CD14-positive monocyte (primary cell): ENCODE measurements at regions not wholly inside any gene's neighbourhood (a gene's known extent, or its start where the extent isn't known, plus 50 kb on each side); places are given as distances from the start of the nearest gene placed in this dataset.

Experiments used
- DNase-seq, 3 donors: peaks; one replicate each; pipeline ENCODE4 v3.0.0-alpha.2; 2011 to 2022
- H2AFZ ChIP-seq: 2 replicates; pipeline ENCODE4 v1.6.0; 2012; ENCODE audit warnings: mild to moderate bottlenecking, low read depth, low read length, inconsistent platforms; ENCODE audit not compliant: insufficient read depth, poor library complexity, severe bottlenecking
- H3K27ac ChIP-seq, 2 donors: 1 replicate in 1 of 2; 2 replicates in 1 of 2; pipeline ENCODE4 v1.5.1; 2012 to 2013; ENCODE audit warnings: low read length in 2 of 2, control low read depth in 1 of 2, inconsistent platforms in 1 of 2, low read depth in 1 of 2, mild to moderate bottlenecking in 1 of 2
- H3K27me3 ChIP-seq, 2 donors: one replicate each; pipeline versions ENCODE4 v1.6.0 to v1.6.1; 2011 to 2013; ENCODE audit warnings: low read length in 2 of 2; ENCODE audit not compliant: control insufficient read depth in 2 of 2, insufficient read depth in 2 of 2
- H3K36me3 ChIP-seq, 2 donors: replicated peaks in 1 of 2; 1 replicate in 1 of 2; 2 replicates in 1 of 2; pipeline versions ENCODE4 v1.5.1 to v1.6.1; 2012 to 2013; ENCODE audit warnings: low read length in 2 of 2, control low read depth in 1 of 2, inconsistent platforms in 1 of 2, mild to moderate bottlenecking in 1 of 2; ENCODE audit not compliant: insufficient read depth in 2 of 2, control insufficient read depth in 1 of 2
- H3K4me1 ChIP-seq, 2 donors: 1 replicate in 1 of 2; 2 replicates in 1 of 2; pipeline versions ENCODE4 v1.5.1 to v1.6.1; 2012 to 2013; ENCODE audit warnings: low read length in 2 of 2, control low read depth in 1 of 2, inconsistent platforms in 1 of 2, mild to moderate bottlenecking in 1 of 2, moderate library complexity in 1 of 2; ENCODE audit not compliant: insufficient read depth in 2 of 2, control insufficient read depth in 1 of 2
- H3K4me2 ChIP-seq: replicated peaks from 2 replicates; pipeline ENCODE3; 2012; ENCODE audit warnings: low read length, moderate library complexity, mild to moderate bottlenecking; ENCODE audit not compliant: poor library complexity, severe bottlenecking; ENCODE audit errors: extremely low read depth
- H3K4me3 ChIP-seq, 3 experiments: fragments of 200-600 bp in 1 of 3; sonication (generic) in 1 of 3; replicated peaks in 1 of 3; 1 replicate in 2 of 3; 2 replicates in 1 of 3; pipeline ENCODE4 v1.5.1; 2011 to 2013; ENCODE audit warnings: low read length in 3 of 3, mild to moderate bottlenecking in 3 of 3, control low read depth in 2 of 3, low read depth in 2 of 3, inconsistent platforms in 1 of 3, moderate library complexity in 1 of 3
- H3K79me2 ChIP-seq: 2 replicates; pipeline ENCODE4 v1.6.0; 2012; ENCODE audit warnings: mild to moderate bottlenecking, control low read depth, inconsistent platforms, low read length, moderate library complexity; ENCODE audit not compliant: insufficient read depth
- H3K9ac ChIP-seq: 2 replicates; pipeline ENCODE4 v1.6.0; 2017; ENCODE audit warnings: low read length, mild to moderate bottlenecking; ENCODE audit not compliant: insufficient read depth, poor library complexity, severe bottlenecking
- H3K9me3 ChIP-seq, 2 donors: replicated peaks in 1 of 2; 1 replicate in 1 of 2; 2 replicates in 1 of 2; pipeline versions ENCODE4 v1.5.1 to v1.6.1; 2012 to 2013; ENCODE audit warnings: low read length in 2 of 2, control low read depth in 1 of 2; ENCODE audit not compliant: control insufficient read depth in 1 of 2, insufficient read depth in 1 of 2
- H4K20me1 ChIP-seq: 2 replicates; pipeline ENCODE4 v1.6.0; 2012; ENCODE audit warnings: mild to moderate bottlenecking, low read length, control low read depth, moderate library complexity; ENCODE audit not compliant: insufficient read depth
- H3K27ac Mint-ChIP-seq, 7 donors: one replicate each; pipeline ENCODE4 v1.8.0; 2020; ENCODE audit warnings: mild to moderate bottlenecking in 7 of 7, mixed read lengths in 7 of 7, moderate library complexity in 6 of 7, inconsistent platforms in 2 of 7
- H3K27me3 Mint-ChIP-seq, 3 donors: one replicate each; pipeline ENCODE4 v1.8.0; 2021 to 2022; ENCODE audit warnings: low read depth in 3 of 3, mild to moderate bottlenecking in 3 of 3, mixed read lengths in 3 of 3, moderate library complexity in 3 of 3, inconsistent platforms in 1 of 3
- H3K36me3 Mint-ChIP-seq, 2 donors: one replicate each; pipeline ENCODE4 v1.8.0; 2020; ENCODE audit warnings: mixed read lengths in 2 of 2, inconsistent platforms in 1 of 2, mild to moderate bottlenecking in 1 of 2
- H3K4me1 Mint-ChIP-seq: one replicate; pipeline ENCODE4 v1.8.0; 2020; ENCODE audit warnings: mild to moderate bottlenecking, mixed read lengths
- H3K4me3 Mint-ChIP-seq, 2 donors: one replicate each; pipeline ENCODE4 v1.8.0; 2020; ENCODE audit warnings: mild to moderate bottlenecking in 2 of 2, mixed read lengths in 2 of 2, moderate library complexity in 1 of 2
- H3K9me3 Mint-ChIP-seq, 7 donors: one replicate each; pipeline ENCODE4 v1.8.0; 2020 to 2022; ENCODE audit warnings: mixed read lengths in 7 of 7, mild to moderate bottlenecking in 6 of 7, moderate library complexity in 6 of 7, inconsistent platforms in 2 of 7
- CTCF ChIP-seq: fragments of 200-600 bp; IDR thresholded peaks from one replicate; pipeline ENCODE4 v1.8.0; 2022; ENCODE audit warnings: antibody characterized with exemption, mild to moderate bottlenecking
- WGBS: methylation state at CpG from one replicate; pipeline ENCODE4 v1.1.5; 2013; ENCODE audit warnings: missing lambda C conversion rate; ENCODE audit not compliant: insufficient coverage; 5-methylcytosine and 5-hydroxymethylcytosine counted together
- intact Hi-C, 2 donors: fragments of 100-400 bp; cut with micrococcal nuclease; formaldehyde crosslinking; loops; one replicate each; pipeline versions ENCODE4 v1.15.0 to v1.15.1; 2023

- H4K20me1 ChIP-seq: no peaks in the 10 kb centered on the region
- intact Hi-C loops: no loop called here
These were observed 68.8 kb downstream of the GJA1 start for GRCh38 chr6:121504227-121504626.

DNA sequence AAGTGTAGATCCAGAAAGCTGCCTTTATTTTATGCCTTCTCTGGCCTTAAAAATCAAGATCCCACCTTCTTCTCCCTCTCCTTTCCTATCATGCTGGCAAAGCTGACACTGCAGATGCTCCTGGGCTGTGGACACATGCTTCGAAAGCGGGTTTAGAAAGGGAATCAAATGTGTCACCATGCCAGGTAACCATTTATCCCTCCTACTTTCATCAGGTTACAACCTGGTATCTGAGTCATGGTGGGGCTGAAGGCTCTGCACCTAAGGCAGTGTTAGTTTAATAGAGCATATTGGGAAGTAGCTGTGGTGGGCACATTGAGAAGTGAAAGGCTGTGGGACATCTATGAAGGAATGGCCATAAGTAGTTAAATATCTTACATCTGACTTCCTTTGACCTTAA lies 69.8 kb downstream of the GJA1 start:
- DNase-seq: no peak

More at GRCh38 chr6:121504227-121504626, 68.8 kb downstream of the GJA1 start:
- WGBS: no CpG with 5 or more reads among the region's 1 CpG
- no peak overlapping the region for H3K27ac ChIP-seq
- DNase-seq: peak; percentile 1 to 43 (median 5)
- H3K9ac ChIP-seq: no peak overlapping the region
- TF ChIP-seq CTCF: no peak
- Mint-ChIP-seq H3K36me3 (no peaks in the 10 kb centered on the region), H3K27me3 (peaks cover 0 to 2% (median 0%) of the 10 kb centered on the region in 3 donors), H3K9me3 (peaks cover 0 to 6% (median 2%) of the 10 kb centered on the region in 7 donors), H3K4me3 (no peak overlapping the region), H3K4me1 (peaks cover 8% of the 10 kb centered on the region), H3K27ac (peak overlapping the region in 1 of 7 donors; percentile 41)
- H3K9me3 ChIP-seq: no peaks in the 10 kb centered on the region
- H3K79me2 ChIP-seq: no peaks in the 10 kb centered on the region
- H3K36me3 ChIP-seq: no peaks in the 10 kb centered on the region
- no peak overlapping the region for H3K4me2 ChIP-seq
- no peak overlapping the region for H2AFZ ChIP-seq
- no peaks in the 10 kb centered on the region for H3K27me3 ChIP-seq
- H3K4me1 ChIP-seq: no peaks in the 10 kb centered on the region
- H3K4me3 ChIP-seq: no peak overlapping the region

More for the DNA sequence above, 69.8 kb downstream of the GJA1 start:
- peaks cover 0 to 3% (median 2%) of the 10 kb centered on the region in 7 donors for H3K9me3 Mint-ChIP-seq
- Histone ChIP-seq H3K9ac (no peak overlapping the region), H3K4me2 (no peak overlapping the region), H3K4me3 (no peak overlapping the region), H3K36me3 (no peaks in the 10 kb centered on the region), H3K27ac (no peak overlapping the region), H3K9me3 (no peaks in the 10 kb centered on the region), H3K4me1 (no peaks in the 10 kb centered on the region), H3K27me3 (no peaks in the 10 kb centered on the region), H4K20me1 (no peaks in the 10 kb centered on the region), H2AFZ (no peak overlapping the region), H3K79me2 (no peaks in the 10 kb centered on the region)
- intact Hi-C loops: no loop called here
- WGBS: no CpG with 5 or more reads among the region's 2 CpGs
- peaks cover 0 to 2% (median 0%) of the 10 kb centered on the region in 3 donors for H3K27me3 Mint-ChIP-seq
- no peak overlapping the region for H3K4me3 Mint-ChIP-seq
- TF ChIP-seq CTCF: no peak
- H3K4me1 Mint-ChIP-seq: peaks cover 8% of the 10 kb centered on the region
- H3K27ac Mint-ChIP-seq: peak overlapping the region in 1 of 7 donors; percentile 8
- H3K36me3 Mint-ChIP-seq: no peaks in the 10 kb centered on the region
